ENCODE measurements at regions not wholly inside any gene's neighbourhood (a gene's known extent, or its start where the extent isn't known, plus 50 kb on each side); places are given as distances from the start of the nearest gene placed in this dataset.
A peak's percentile ranks its signal among the peaks of the same experiment; 100 is the strongest.
"Not testable (repeated sequence)": the region's sequence is repeated elsewhere in the genome, so short reads cannot be mapped to it uniquely, and the experiment has no call there.

GRCh38 chr15:23225756-23226729 is 89.4 kb upstream of the GOLGA6L1 start:
- intact Hi-C loops (cut with micrococcal nuclease); POLR2A ChIA-PET; H2AFZ ChIP-seq (ENCODE audit: low read depth, low read length); FAIRE-seq; H3K4me3 ChIP-seq; H3K4me1 ChIP-seq (replicated peaks in 1 of 2; ENCODE audit: control insufficient read depth in 2 of 2, insufficient read depth in 2 of 2, low read length in 2 of 2); H3K36me3 ChIP-seq (ENCODE audit: control insufficient read depth, insufficient read depth, low read length); BruUV-seq (replicated peaks); CTCF ChIA-PET (ENCODE audit: low intra/inter-chr PET ratio); H3K9ac ChIP-seq (ENCODE audit: insufficient read depth in 1 of 2, low read depth in 2 of 2, low read length in 2 of 2); H3K27me3 ChIP-seq (ENCODE audit: control insufficient read depth in 2 of 2, insufficient read depth in 2 of 2, low read length in 2 of 2); H3K4me2 ChIP-seq (ENCODE audit: insufficient read depth, low read length); H4K20me1 ChIP-seq (replicated peaks; ENCODE audit: control insufficient read depth, insufficient read depth, low read length); H3K27ac ChIP-seq (ENCODE audit: extremely low read depth, low read depth, low read length); ATAC-seq; H3K9me1 ChIP-seq (ENCODE audit: control insufficient read depth, insufficient read depth, low read length); DNase-seq (ENCODE audit: extremely low read depth in 1 of 4, low spot score in 3 of 4); H3K9me3 ChIP-seq (replicated peaks; ENCODE audit: control insufficient read depth, insufficient read depth, low read depth, low read length); H3K79me2 ChIP-seq (ENCODE audit: control insufficient read depth, insufficient read depth, low read length); in situ Hi-C loops (cut with MboI): not testable (repeated sequence)
- WGBS (ENCODE audit: insufficient coverage, low coverage, missing lambda C conversion rate), result 97% methylated on average over 5 of the region's 82 CpGs

- CTCF ChIA-PET (ENCODE audit: low intra/inter-chr PET ratio); H3K9me1 ChIP-seq (ENCODE audit: control insufficient read depth, insufficient read depth, low read length); H3K27ac ChIP-seq (ENCODE audit: extremely low read depth, low read depth, low read length); H3K27me3 ChIP-seq (ENCODE audit: control insufficient read depth in 2 of 2, insufficient read depth in 2 of 2, low read length in 2 of 2); H3K4me1 ChIP-seq (replicated peaks in 1 of 2; ENCODE audit: control insufficient read depth in 2 of 2, insufficient read depth in 2 of 2, low read length in 2 of 2); intact Hi-C loops (cut with micrococcal nuclease); POLR2A ChIA-PET; H2AFZ ChIP-seq (ENCODE audit: low read depth, low read length); H3K36me3 ChIP-seq (ENCODE audit: control insufficient read depth, insufficient read depth, low read length); FAIRE-seq; BruUV-seq (replicated peaks); H3K79me2 ChIP-seq (ENCODE audit: control insufficient read depth, insufficient read depth, low read length); H3K9ac ChIP-seq (ENCODE audit: insufficient read depth in 1 of 2, low read depth in 2 of 2, low read length in 2 of 2); H3K4me2 ChIP-seq (ENCODE audit: insufficient read depth, low read length); ATAC-seq; in situ Hi-C loops (cut with MboI); H4K20me1 ChIP-seq (replicated peaks; ENCODE audit: control insufficient read depth, insufficient read depth, low read length); H3K4me3 ChIP-seq; H3K9me3 ChIP-seq (replicated peaks; ENCODE audit: control insufficient read depth, insufficient read depth, low read depth, low read length); DNase-seq (ENCODE audit: extremely low read depth in 1 of 4, low spot score in 3 of 4): not testable (repeated sequence)
- 48% methylated on average over 4 of the region's 4 CpGs for WGBS (ENCODE audit: insufficient coverage, low coverage, missing lambda C conversion rate)
- peak; percentile 50 for TF ChIP-seq USF2 (CRISPR knock-in tag; IDR thresholded peaks at IDR 0.05)
These were observed 72.8 kb upstream of the GOLGA6L1 start for GRCh38 chr15:23209452-23209851.

DNA sequence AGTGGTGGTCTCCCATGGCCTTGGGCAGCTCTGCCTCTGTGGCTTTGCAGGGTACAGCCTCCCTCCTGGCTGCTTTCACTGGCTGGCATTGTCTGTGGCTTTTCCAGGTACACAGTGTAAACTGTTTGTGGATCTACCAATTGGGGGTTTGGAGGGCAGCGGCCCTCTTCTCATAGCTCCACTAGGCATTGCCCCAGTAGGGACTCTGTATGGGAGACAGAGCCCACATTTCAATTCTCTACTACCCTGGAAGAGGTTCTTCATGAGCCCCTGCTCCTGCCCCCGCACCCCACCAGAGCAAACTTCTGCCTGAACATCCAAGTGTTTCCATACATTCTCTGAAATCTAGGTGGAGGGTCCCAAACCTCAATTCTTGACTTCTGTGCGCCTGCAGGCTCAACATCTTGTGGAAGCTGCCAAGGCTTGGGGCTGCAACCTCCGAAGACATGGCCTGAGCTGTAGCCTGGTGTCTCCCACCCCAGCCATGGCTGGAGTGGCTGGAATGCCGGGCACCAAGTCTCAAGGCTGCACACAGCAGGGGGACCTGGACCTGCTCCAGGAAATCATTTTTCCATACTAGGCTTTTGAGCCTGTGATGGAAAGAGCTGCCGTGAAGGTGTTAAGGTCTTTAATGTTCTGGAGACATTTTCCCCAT is 63.3 kb upstream of the GOLGA6L1 start:
- H3K9me3 ChIP-seq (replicated peaks; ENCODE audit: control insufficient read depth, insufficient read depth, low read depth, low read length); H3K9ac ChIP-seq (ENCODE audit: insufficient read depth in 1 of 2, low read depth in 2 of 2, low read length in 2 of 2); H3K4me3 ChIP-seq; H3K9me1 ChIP-seq (ENCODE audit: control insufficient read depth, insufficient read depth, low read length); ATAC-seq; CTCF ChIA-PET (ENCODE audit: low intra/inter-chr PET ratio); FAIRE-seq; in situ Hi-C loops (cut with MboI); DNase-seq (ENCODE audit: extremely low read depth in 1 of 4, low spot score in 3 of 4); H3K27ac ChIP-seq (ENCODE audit: extremely low read depth, low read depth, low read length); intact Hi-C loops (cut with micrococcal nuclease); H3K27me3 ChIP-seq (ENCODE audit: control insufficient read depth in 2 of 2, insufficient read depth in 2 of 2, low read length in 2 of 2); H3K4me1 ChIP-seq (replicated peaks in 1 of 2; ENCODE audit: control insufficient read depth in 2 of 2, insufficient read depth in 2 of 2, low read length in 2 of 2); H3K4me2 ChIP-seq (ENCODE audit: insufficient read depth, low read length); H4K20me1 ChIP-seq (replicated peaks; ENCODE audit: control insufficient read depth, insufficient read depth, low read length); H2AFZ ChIP-seq (ENCODE audit: low read depth, low read length); H3K79me2 ChIP-seq (ENCODE audit: control insufficient read depth, insufficient read depth, low read length); H3K36me3 ChIP-seq (ENCODE audit: control insufficient read depth, insufficient read depth, low read length); POLR2A ChIA-PET; BruUV-seq (replicated peaks): not testable (repeated sequence)
- WGBS (ENCODE audit: insufficient coverage, low coverage, missing lambda C conversion rate), result 33% methylated on average over 1 of the region's 6 CpGs
